HFF-Myc (cell line): ENCODE measurements at regions not wholly inside any gene's neighbourhood (a gene's known extent, or its start where the extent isn't known, plus 50 kb on each side); places are given as distances from the start of the nearest gene placed in this dataset.

Experiments
- DNase-seq: peaks from one replicate; pipeline ENCODE4 v3.0.0-alpha.2; 2011; ENCODE audit warnings: low read depth; ENCODE audit errors: extremely low read depth
- H3K4me3 ChIP-seq: replicated peaks from 2 replicates; pipeline ENCODE4 v1.5.1; 2011; ENCODE audit warnings: low read depth, mild to moderate bottlenecking, control low read depth, low read length
- CTCF ChIP-seq: IDR thresholded peaks from 2 replicates; pipeline ENCODE4 v1.5.1; 2012; ENCODE audit warnings: mild to moderate bottlenecking, low read depth, low read length, control low read depth; ENCODE audit errors: missing control alignments

GRCh38 chr2:187013058-187013457 is 164.1 kb upstream of the ZSWIM2 start:
- DNase-seq, result no peak

GRCh38 chr2:187011206-187011832 is 162.3 kb upstream of the ZSWIM2 start:
- DNase-seq, result no peak
- no peak for TF ChIP-seq CTCF
- H3K4me3 ChIP-seq, result no peak overlapping the region

More at GRCh38 chr2:187013058-187013457, 164.1 kb upstream of the ZSWIM2 start:
- no peak for TF ChIP-seq CTCF
- H3K4me3 ChIP-seq, result no peak overlapping the region

- no peak for TF ChIP-seq CTCF
- no peak overlapping the region for H3K4me3 ChIP-seq
- DNase-seq, result no peak
These were observed 160.7 kb upstream of the ZSWIM2 start for GRCh38 chr2:187009483-187010239.

GRCh38 chr2:187008111-187008510 is 159.1 kb upstream of the ZSWIM2 start:
- no peak for TF ChIP-seq CTCF
- H3K4me3 ChIP-seq, result no peak overlapping the region
- DNase-seq, result no peak

GRCh38 chr2:187003611-187004010 is 154.6 kb upstream of the ZSWIM2 start:
- TF ChIP-seq CTCF, result no peak
- no peak for DNase-seq
- no peak overlapping the region for H3K4me3 ChIP-seq

GRCh38 chr2:187003038-187003554 is 154.1 kb upstream of the ZSWIM2 start:
- H3K4me3 ChIP-seq, result no peak overlapping the region

More at GRCh38 chr2:187003038-187003554, 154.1 kb upstream of the ZSWIM2 start:
- no peak for DNase-seq
- no peak for TF ChIP-seq CTCF
